GM21723 (cell line): ENCODE measurements at regions not wholly inside any gene's neighbourhood (a gene's known extent, or its start where the extent isn't known, plus 50 kb on each side); places are given as distances from the start of the nearest gene placed in this dataset.
A peak's percentile ranks its signal among the peaks of the same experiment; 100 is the strongest.
"Not testable (repeated sequence)": the region's sequence is repeated elsewhere in the genome, so short reads cannot be mapped to it uniquely, and the experiment has no call there.

Experiments
- ATAC-seq: cut with Tn5 transposase; IDR thresholded peaks from one replicate; pipeline ENCODE4 v1.9.1; 2021; ENCODE audit warnings: mild to moderate bottlenecking, moderate library complexity; ENCODE audit not compliant: unreplicated experiment

- no peak for ATAC-seq
These were observed 126.3 kb upstream of the NANOGP8 start for GRCh38 chr15:35211240-35211902.

- ATAC-seq = no peak
These were observed 125.3 kb upstream of the NANOGP8 start for GRCh38 chr15:35210370-35210769.

GRCh38 chr15:35209838-35210237 lies 124.7 kb upstream of the NANOGP8 start:
- ATAC-seq = no peak

- ATAC-seq = no peak
These were observed 123.3 kb upstream of the NANOGP8 start for GRCh38 chr15:35208353-35208752.

- no peak for ATAC-seq
These were observed 121.1 kb upstream of the NANOGP8 start for GRCh38 chr15:35206060-35206675.

- ATAC-seq = no peak
These were observed 113.1 kb upstream of the NANOGP8 start for GRCh38 chr15:35198197-35198596.

GRCh38 chr15:35197754-35198153 lies 112.7 kb upstream of the NANOGP8 start:
- no peak for ATAC-seq

GRCh38 chr15:35197306-35197705 lies 112.2 kb upstream of the NANOGP8 start:
- no peak for ATAC-seq

GRCh38 chr15:35196273-35196672 lies 111.2 kb upstream of the NANOGP8 start:
- no peak for ATAC-seq

- ATAC-seq = no peak
These were observed 110.6 kb upstream of the NANOGP8 start for GRCh38 chr15:35195649-35196048.

GRCh38 chr15:35195031-35195430 lies 109.9 kb upstream of the NANOGP8 start:
- no peak for ATAC-seq

- ATAC-seq = no peak
These were observed 109.2 kb upstream of the NANOGP8 start for GRCh38 chr15:35194296-35194695.

- ATAC-seq = no peak
These were observed 106.7 kb upstream of the NANOGP8 start for GRCh38 chr15:35191783-35192182.

GRCh38 chr15:35186346-35186745 lies 101.3 kb upstream of the NANOGP8 start:
- ATAC-seq = no peak

- ATAC-seq = no peak
These were observed 99.6 kb upstream of the NANOGP8 start for GRCh38 chr15:35184646-35185045.

GRCh38 chr15:35182841-35183479 lies 97.9 kb upstream of the NANOGP8 start:
- ATAC-seq = peak; percentile 67

GRCh38 chr15:35181538-35181937 lies 96.4 kb upstream of the NANOGP8 start:
- ATAC-seq = peak; percentile 87

GRCh38 chr15:35179739-35180138 lies 94.6 kb upstream of the NANOGP8 start:
- ATAC-seq = no peak

- not testable (repeated sequence) for ATAC-seq
These were observed 93.1 kb upstream of the NANOGP8 start for GRCh38 chr15:35178186-35178585.

GRCh38 chr15:35174948-35175347 lies 89.9 kb upstream of the NANOGP8 start:
- ATAC-seq = no peak

- no peak for ATAC-seq
These were observed 88.5 kb upstream of the NANOGP8 start for GRCh38 chr15:35173444-35174118.

- no peak for ATAC-seq
These were observed 85.1 kb upstream of the NANOGP8 start for GRCh38 chr15:35170207-35170606.
